ENCODE measurements at regions not wholly inside any gene's neighbourhood (a gene's known extent, or its start where the extent isn't known, plus 50 kb on each side); places are given as distances from the start of the nearest gene placed in this dataset.

- 25 to 31% methylated on average over 3 of the region's 3 CpGs for WGBS, 2 experiments (ENCODE audit: low coverage in 1 of 2, low lambda C conversion rate in 2 of 2, missing lambda C conversion rate in 2 of 2)
- no peaks in the 10 kb centered on the region for H3K9me2 ChIP-seq (ENCODE audit: insufficient read depth)
- no peak overlapping the region for H3K4me2 ChIP-seq (ENCODE audit: unreplicated experiment)
- DNase-seq: no peak
- TF ChIP-seq EZH2phosphoT487 (IDR thresholded peaks at IDR 0.05; ENCODE audit: insufficient read depth, low read depth): no peak
- TF ChIP-seq EZH2 (IDR thresholded peaks at IDR 0.05; ENCODE audit: insufficient read depth, poor library complexity, severe bottlenecking): no peak
- no peaks in the 10 kb centered on the region for H4K20me1 ChIP-seq (ENCODE audit: insufficient read depth)
- no peak overlapping the region for H3K4me3 ChIP-seq
- no peak overlapping the region for H2AFZ ChIP-seq
- H3K4me1 ChIP-seq (ENCODE audit: insufficient read depth): no peaks in the 10 kb centered on the region
- no peaks in the 10 kb centered on the region for H3K9me3 ChIP-seq (ENCODE audit: low read depth)
- no peaks in the 10 kb centered on the region for H3K36me3 ChIP-seq (ENCODE audit: low read depth)
- H3K27me3 ChIP-seq (replicated peaks; ENCODE audit: insufficient read depth): no peaks in the 10 kb centered on the region
- H3K9ac ChIP-seq: no peak overlapping the region
- no peak overlapping the region for H3K27ac ChIP-seq
- H3K79me2 ChIP-seq (ENCODE audit: insufficient read depth): no peaks in the 10 kb centered on the region
- H3F3A ChIP-seq (ENCODE audit: insufficient read depth): no peaks in the 10 kb centered on the region
- in situ Hi-C loops (cut with MboI): no loop called here
These were observed 362.3 kb downstream of the WDR72 start for GRCh38 chr15:53397041-53397616.

- no peak for TF ChIP-seq EZH2 (IDR thresholded peaks at IDR 0.05; ENCODE audit: insufficient read depth, poor library complexity, severe bottlenecking)
- TF ChIP-seq EZH2phosphoT487 (IDR thresholded peaks at IDR 0.05; ENCODE audit: insufficient read depth, low read depth): no peak
- Histone ChIP-seq H4K20me1 (ENCODE audit: insufficient read depth) (no peaks in the 10 kb centered on the region), H3K27me3 (replicated peaks; ENCODE audit: insufficient read depth) (no peaks in the 10 kb centered on the region), H3K27ac (no peak overlapping the region), H3K9me3 (ENCODE audit: low read depth) (no peaks in the 10 kb centered on the region), H3K4me1 (ENCODE audit: insufficient read depth) (no peaks in the 10 kb centered on the region), H3K36me3 (ENCODE audit: low read depth) (no peaks in the 10 kb centered on the region), H3K4me3 (no peak overlapping the region), H3K4me2 (ENCODE audit: unreplicated experiment) (no peak overlapping the region), H3F3A (ENCODE audit: insufficient read depth) (no peaks in the 10 kb centered on the region), H3K9me2 (ENCODE audit: insufficient read depth) (no peaks in the 10 kb centered on the region), H3K9ac (no peak overlapping the region), H3K79me2 (ENCODE audit: insufficient read depth) (no peaks in the 10 kb centered on the region), H2AFZ (no peak overlapping the region)
- 5 to 7% methylated on average over 2 of the region's 2 CpGs for WGBS, 2 experiments (ENCODE audit: low coverage in 1 of 2, low lambda C conversion rate in 2 of 2, missing lambda C conversion rate in 2 of 2)
- DNase-seq: no peak
- in situ Hi-C loops (cut with MboI): no loop called here
These were observed 363.6 kb downstream of the WDR72 start for GRCh38 chr15:53395871-53396270.

GRCh38 chr15:53390549-53390948 is 368.9 kb downstream of the WDR72 start:
- H4K20me1 ChIP-seq (ENCODE audit: insufficient read depth): no peaks in the 10 kb centered on the region
- H3K27me3 ChIP-seq (replicated peaks; ENCODE audit: insufficient read depth): no peaks in the 10 kb centered on the region
- no peak overlapping the region for H3K27ac ChIP-seq
- no peak for TF ChIP-seq EZH2 (IDR thresholded peaks at IDR 0.05; ENCODE audit: insufficient read depth, poor library complexity, severe bottlenecking)
- TF ChIP-seq EZH2phosphoT487 (IDR thresholded peaks at IDR 0.05; ENCODE audit: insufficient read depth, low read depth): no peak
- H2AFZ ChIP-seq: no peak overlapping the region
- H3F3A ChIP-seq (ENCODE audit: insufficient read depth): no peaks in the 10 kb centered on the region
- H3K79me2 ChIP-seq (ENCODE audit: insufficient read depth): no peaks in the 10 kb centered on the region
- DNase-seq: no peak
- in situ Hi-C loops (cut with MboI): no loop called here
- no peaks in the 10 kb centered on the region for H3K9me3 ChIP-seq (ENCODE audit: low read depth)
- H3K4me1 ChIP-seq (ENCODE audit: insufficient read depth): no peaks in the 10 kb centered on the region
- 13 to 20% methylated on average over 1 of the region's 1 CpG for WGBS, 2 experiments (ENCODE audit: low coverage in 1 of 2, low lambda C conversion rate in 2 of 2, missing lambda C conversion rate in 2 of 2)
- no peak overlapping the region for H3K9ac ChIP-seq
- no peaks in the 10 kb centered on the region for H3K9me2 ChIP-seq (ENCODE audit: insufficient read depth)
- no peak overlapping the region for H3K4me3 ChIP-seq
- H3K36me3 ChIP-seq (ENCODE audit: low read depth): no peaks in the 10 kb centered on the region
- no peak overlapping the region for H3K4me2 ChIP-seq (ENCODE audit: unreplicated experiment)

- no peaks in the 10 kb centered on the region for H3K79me2 ChIP-seq (ENCODE audit: insufficient read depth)
- TF ChIP-seq EZH2 (IDR thresholded peaks at IDR 0.05; ENCODE audit: insufficient read depth, poor library complexity, severe bottlenecking): no peak
- no peak for TF ChIP-seq EZH2phosphoT487 (IDR thresholded peaks at IDR 0.05; ENCODE audit: insufficient read depth, low read depth)
- no peaks in the 10 kb centered on the region for H3F3A ChIP-seq (ENCODE audit: insufficient read depth)
- H2AFZ ChIP-seq: no peak overlapping the region
- H3K4me1 ChIP-seq (ENCODE audit: insufficient read depth): no peaks in the 10 kb centered on the region
- no peak overlapping the region for H3K4me3 ChIP-seq
- no peak overlapping the region for H3K4me2 ChIP-seq (ENCODE audit: unreplicated experiment)
- H4K20me1 ChIP-seq (ENCODE audit: insufficient read depth): no peaks in the 10 kb centered on the region
- H3K9me3 ChIP-seq (ENCODE audit: low read depth): no peaks in the 10 kb centered on the region
- no peaks in the 10 kb centered on the region for H3K9me2 ChIP-seq (ENCODE audit: insufficient read depth)
- H3K27me3 ChIP-seq (replicated peaks; ENCODE audit: insufficient read depth): no peaks in the 10 kb centered on the region
- no peak for DNase-seq
- WGBS, 2 experiments (ENCODE audit: low coverage in 1 of 2, low lambda C conversion rate in 2 of 2, missing lambda C conversion rate in 2 of 2): 47 to 48% methylated on average over 15 of the region's 15 CpGs
- no peak overlapping the region for H3K27ac ChIP-seq
- H3K36me3 ChIP-seq (ENCODE audit: low read depth): no peaks in the 10 kb centered on the region
- H3K9ac ChIP-seq: no peak overlapping the region
- in situ Hi-C loops (cut with MboI): no loop called here
These were observed 370.0 kb downstream of the WDR72 start for GRCh38 chr15:53389271-53390037.
